Erythroblast (primary cell): ENCODE measurements at regions not wholly inside any gene's neighbourhood (a gene's known extent, or its start where the extent isn't known, plus 50 kb on each side); places are given as distances from the start of the nearest gene placed in this dataset.

ENCODE experiments used
- GATA1 ChIP-seq: IDR thresholded peaks from 2 replicates; pipeline ENCODE4 v1.6.1; 2011; ENCODE audit warnings: low read depth, mild to moderate bottlenecking, control low read depth, low read length, moderate library complexity
- POLR2A ChIP-seq: IDR thresholded peaks from 2 replicates; pipeline ENCODE4 v1.6.1; 2011; ENCODE audit warnings: mild to moderate bottlenecking, low read length

DNA sequence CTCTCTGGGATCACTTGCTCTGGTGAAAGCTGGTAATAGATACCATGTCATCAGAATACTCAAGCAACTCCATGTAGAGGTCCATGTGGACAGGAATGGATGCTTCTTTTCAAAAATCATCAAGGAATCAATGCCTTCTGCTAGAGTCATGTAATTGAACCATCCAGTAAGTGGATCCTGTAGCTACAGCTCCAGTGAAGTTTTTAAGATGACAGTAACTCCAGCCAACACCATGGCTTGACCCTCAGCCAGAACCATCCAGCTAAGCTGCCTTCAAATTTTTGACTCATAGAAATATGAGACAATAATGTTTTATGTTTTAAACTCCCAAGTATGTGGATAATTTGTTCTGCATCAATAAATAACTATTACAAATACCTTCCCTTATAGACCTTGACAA, 923.7 kb downstream of the EPHA3 start:
- TF ChIP-seq GATA1 (no peak), POLR2A (no peak)
